ENCODE measurements at regions not wholly inside any gene's neighbourhood (a gene's known extent, or its start where the extent isn't known, plus 50 kb on each side); places are given as distances from the start of the nearest gene placed in this dataset.

- H3K9me3 ChIP-seq (ENCODE audit: severe bottlenecking) = no peaks in the 10 kb centered on the region
- no peaks in the 10 kb centered on the region for H3K36me3 ChIP-seq (ENCODE audit: low read depth)
- no peak overlapping the region for H3K27ac ChIP-seq (ENCODE audit: poor library complexity, severe bottlenecking)
- peaks cover 17% of the 10 kb centered on the region for H3K4me1 ChIP-seq (ENCODE audit: insufficient read depth, poor library complexity, severe bottlenecking)
- no peaks in the 10 kb centered on the region for H3K27me3 ChIP-seq (ENCODE audit: insufficient read depth, poor library complexity, severe bottlenecking)
- no peak overlapping the region for H3K4me3 ChIP-seq (ENCODE audit: severe bottlenecking)
- ATAC-seq (ENCODE audit: low read depth) (no peak), DNase-seq (ENCODE audit: low spot score) (no peak)
- no peak for TF ChIP-seq CTCF (IDR thresholded peaks at IDR 0.05; ENCODE audit: poor library complexity, severe bottlenecking)
Observed at GRCh38 chr12:76944892-76945291, 66.1 kb upstream of the CSRP2 start.

GRCh38 chr12:76943008-76943407 is 64.2 kb upstream of the CSRP2 start:
- no peaks in the 10 kb centered on the region for H3K36me3 ChIP-seq (ENCODE audit: low read depth)
- no peaks in the 10 kb centered on the region for H3K9me3 ChIP-seq (ENCODE audit: severe bottlenecking)
- ATAC-seq (ENCODE audit: low read depth) (no peak), DNase-seq (ENCODE audit: low spot score) (no peak)
- no peak overlapping the region for H3K4me3 ChIP-seq (ENCODE audit: severe bottlenecking)
- no peaks in the 10 kb centered on the region for H3K27me3 ChIP-seq (ENCODE audit: insufficient read depth, poor library complexity, severe bottlenecking)
- H3K4me1 ChIP-seq (ENCODE audit: insufficient read depth, poor library complexity, severe bottlenecking) = peaks cover 17% of the 10 kb centered on the region
- no peak overlapping the region for H3K27ac ChIP-seq (ENCODE audit: poor library complexity, severe bottlenecking)
- no peak for TF ChIP-seq CTCF (IDR thresholded peaks at IDR 0.05; ENCODE audit: poor library complexity, severe bottlenecking)

GRCh38 chr12:76942267-76942666 is 63.4 kb upstream of the CSRP2 start:
- DNase-seq (ENCODE audit: low spot score) (no peak), ATAC-seq (ENCODE audit: low read depth) (no peak)
- TF ChIP-seq CTCF (IDR thresholded peaks at IDR 0.05; ENCODE audit: poor library complexity, severe bottlenecking) = no peak
- H3K9me3 ChIP-seq (ENCODE audit: severe bottlenecking) = no peaks in the 10 kb centered on the region
- H3K4me1 ChIP-seq (ENCODE audit: insufficient read depth, poor library complexity, severe bottlenecking) = peaks cover 17% of the 10 kb centered on the region
- no peaks in the 10 kb centered on the region for H3K27me3 ChIP-seq (ENCODE audit: insufficient read depth, poor library complexity, severe bottlenecking)
- no peaks in the 10 kb centered on the region for H3K36me3 ChIP-seq (ENCODE audit: low read depth)
- no peak overlapping the region for H3K4me3 ChIP-seq (ENCODE audit: severe bottlenecking)
- no peak overlapping the region for H3K27ac ChIP-seq (ENCODE audit: poor library complexity, severe bottlenecking)

DNA sequence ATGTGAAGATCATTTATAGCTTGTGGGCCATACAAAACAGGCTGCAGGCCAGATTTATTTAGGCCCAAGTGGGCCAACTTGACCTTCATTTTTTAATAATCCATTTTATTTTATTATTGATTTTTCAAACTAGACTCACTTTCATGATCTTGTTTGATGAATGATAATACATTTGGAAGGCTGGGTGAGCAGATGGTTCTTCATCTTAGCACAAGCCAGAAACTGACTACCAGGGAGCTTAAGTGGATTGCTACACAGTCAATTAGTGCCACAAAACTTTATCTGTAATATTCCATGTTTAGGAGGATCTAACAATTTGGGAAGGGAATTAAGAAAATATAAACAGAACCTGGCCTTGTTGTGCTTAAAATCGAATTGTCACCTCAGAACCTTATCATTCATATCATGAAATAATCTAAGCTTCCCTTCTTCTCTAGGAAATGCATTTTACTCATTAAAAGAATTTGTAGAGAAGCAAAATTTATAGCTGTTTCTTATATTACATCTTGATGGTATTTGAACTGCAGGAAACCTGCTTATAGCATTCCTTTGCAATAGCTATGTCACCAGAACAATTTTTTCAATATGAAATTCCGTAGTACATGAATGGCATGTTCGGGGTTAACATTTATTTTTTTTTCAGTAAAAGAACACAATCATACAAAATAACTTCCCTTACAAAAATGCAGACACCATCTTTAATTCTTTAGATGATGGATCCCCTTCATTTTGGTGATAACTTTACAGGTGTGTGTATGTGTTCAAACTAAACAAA is 62.0 kb upstream of the CSRP2 start:
- H3K36me3 ChIP-seq (ENCODE audit: low read depth) = no peaks in the 10 kb centered on the region
- peaks cover 6% of the 10 kb centered on the region for H3K4me1 ChIP-seq (ENCODE audit: insufficient read depth, poor library complexity, severe bottlenecking)
- H3K9me3 ChIP-seq (ENCODE audit: severe bottlenecking) = no peaks in the 10 kb centered on the region
- H3K27me3 ChIP-seq (ENCODE audit: insufficient read depth, poor library complexity, severe bottlenecking) = no peaks in the 10 kb centered on the region
- no peak for TF ChIP-seq CTCF (IDR thresholded peaks at IDR 0.05; ENCODE audit: poor library complexity, severe bottlenecking)
- no peak overlapping the region for H3K4me3 ChIP-seq (ENCODE audit: severe bottlenecking)
- DNase-seq (ENCODE audit: low spot score) = no peak
- no peak for ATAC-seq (ENCODE audit: low read depth)
- no peak overlapping the region for H3K27ac ChIP-seq (ENCODE audit: poor library complexity, severe bottlenecking)

DNA sequence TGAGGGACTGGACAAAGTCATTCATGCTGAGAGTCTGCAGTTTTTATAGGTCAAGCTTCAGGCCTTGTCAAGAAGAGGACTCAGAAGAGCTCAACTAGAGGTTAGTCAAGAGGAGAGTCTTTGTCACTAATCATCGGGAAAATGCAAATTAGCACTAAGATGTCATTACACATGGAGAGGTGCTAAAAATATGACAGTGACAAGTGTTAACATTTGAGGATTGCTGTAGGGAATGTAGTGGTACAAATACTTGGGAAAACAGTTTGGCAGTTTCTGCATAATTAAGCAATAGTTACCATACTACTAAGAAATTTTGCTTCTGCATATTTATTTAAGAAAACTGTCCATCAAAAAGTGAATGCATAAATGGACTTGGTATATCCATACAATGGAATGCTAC is 60.9 kb upstream of the CSRP2 start:
- TF ChIP-seq CTCF (IDR thresholded peaks at IDR 0.05; ENCODE audit: poor library complexity, severe bottlenecking) = no peak
- no peak for DNase-seq (ENCODE audit: low spot score)

More for the DNA sequence above, 60.9 kb upstream of the CSRP2 start:
- no peaks in the 10 kb centered on the region for H3K36me3 ChIP-seq (ENCODE audit: low read depth)
- H3K4me1 ChIP-seq (ENCODE audit: insufficient read depth, poor library complexity, severe bottlenecking) = peaks cover 3% of the 10 kb centered on the region
- no peaks in the 10 kb centered on the region for H3K9me3 ChIP-seq (ENCODE audit: severe bottlenecking)
- no peaks in the 10 kb centered on the region for H3K27me3 ChIP-seq (ENCODE audit: insufficient read depth, poor library complexity, severe bottlenecking)
- no peak overlapping the region for H3K4me3 ChIP-seq (ENCODE audit: severe bottlenecking)
- H3K27ac ChIP-seq (ENCODE audit: poor library complexity, severe bottlenecking) = no peak overlapping the region
- no peak for ATAC-seq (ENCODE audit: low read depth)

Measured in RWPE2 (cell line).